ENCODE measurements at regions not wholly inside any gene's neighbourhood (a gene's known extent, or its start where the extent isn't known, plus 50 kb on each side); places are given as distances from the start of the nearest gene placed in this dataset.

GRCh38 chr5:145554399-145554798, 280.7 kb downstream of the PRELID2 start:
- no peak for TF ChIP-seq CTCF (IDR thresholded peaks at IDR 0.05)

- no peak for TF ChIP-seq CTCF (IDR thresholded peaks at IDR 0.05)
These were observed 282.0 kb downstream of the PRELID2 start for GRCh38 chr5:145553177-145553576.

- TF ChIP-seq CTCF (IDR thresholded peaks at IDR 0.05): no peak
These were observed 283.4 kb downstream of the PRELID2 start for GRCh38 chr5:145551714-145552113.

- no peak for TF ChIP-seq CTCF (IDR thresholded peaks at IDR 0.05)
These were observed 287.0 kb downstream of the PRELID2 start for GRCh38 chr5:145548097-145548496.

GRCh38 chr5:145544401-145544800, 290.7 kb downstream of the PRELID2 start:
- no peak for TF ChIP-seq CTCF (IDR thresholded peaks at IDR 0.05)

GRCh38 chr5:145543968-145544367, 291.2 kb downstream of the PRELID2 start:
- TF ChIP-seq CTCF (IDR thresholded peaks at IDR 0.05): no peak

GRCh38 chr5:145540375-145540774, 294.8 kb downstream of the PRELID2 start:
- no peak for TF ChIP-seq CTCF (IDR thresholded peaks at IDR 0.05)

GRCh38 chr5:145539201-145539600, 295.9 kb downstream of the PRELID2 start:
- no peak for TF ChIP-seq CTCF (IDR thresholded peaks at IDR 0.05)

Data from LNCAP (cell line).